ENCODE measurements at regions not wholly inside any gene's neighbourhood (a gene's known extent, or its start where the extent isn't known, plus 50 kb on each side); places are given as distances from the start of the nearest gene placed in this dataset.
A peak's percentile ranks its signal among the peaks of the same experiment; 100 is the strongest.
"Not testable (repeated sequence)": the region's sequence is repeated elsewhere in the genome, so short reads cannot be mapped to it uniquely, and the experiment has no call there.

DNA sequence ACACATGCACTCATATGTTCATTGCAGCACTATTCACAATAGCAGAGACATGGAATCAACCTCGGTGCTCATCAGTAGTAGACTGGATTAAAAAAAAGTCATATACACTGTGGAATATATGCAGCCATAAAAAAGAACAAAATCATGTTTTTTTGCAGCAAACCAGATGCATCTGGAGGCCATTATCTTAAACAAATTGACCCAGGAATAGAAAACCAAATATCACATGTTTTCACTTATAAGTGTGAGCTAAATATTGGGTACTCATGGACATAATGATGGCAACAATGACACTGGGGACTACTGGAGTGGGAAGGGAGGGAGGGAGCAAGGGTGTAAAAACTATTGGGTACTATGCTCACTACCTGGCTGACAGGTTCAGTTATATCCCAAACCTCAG lies 792.6 kb downstream of the EPHA4 start:
- DNase-seq (ENCODE audit: low read depth in 4 of 4, low spot score in 3 of 4) = no peak

DNA sequence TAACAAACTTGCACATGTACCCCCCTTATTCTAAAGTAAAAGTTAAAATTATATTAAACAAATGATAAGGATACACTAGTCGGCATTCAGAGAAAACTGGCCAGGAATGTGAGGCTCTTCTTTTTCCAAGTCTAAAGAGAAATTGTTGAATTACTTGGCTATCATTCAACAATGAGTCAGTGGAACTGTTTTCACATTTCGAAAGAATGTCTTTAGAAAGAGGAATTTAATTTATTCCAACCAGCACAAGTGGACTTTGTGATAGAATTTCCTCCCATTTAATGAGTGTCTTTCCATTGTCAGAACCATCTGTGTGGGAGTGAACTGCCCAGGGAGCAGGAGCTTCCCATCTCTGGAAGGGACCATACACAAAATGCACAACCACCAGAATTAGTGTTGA lies 792.2 kb downstream of the EPHA4 start:
- peak in 1 of 4 donors; percentile 10 for DNase-seq (ENCODE audit: low read depth in 4 of 4, low spot score in 3 of 4)

DNA sequence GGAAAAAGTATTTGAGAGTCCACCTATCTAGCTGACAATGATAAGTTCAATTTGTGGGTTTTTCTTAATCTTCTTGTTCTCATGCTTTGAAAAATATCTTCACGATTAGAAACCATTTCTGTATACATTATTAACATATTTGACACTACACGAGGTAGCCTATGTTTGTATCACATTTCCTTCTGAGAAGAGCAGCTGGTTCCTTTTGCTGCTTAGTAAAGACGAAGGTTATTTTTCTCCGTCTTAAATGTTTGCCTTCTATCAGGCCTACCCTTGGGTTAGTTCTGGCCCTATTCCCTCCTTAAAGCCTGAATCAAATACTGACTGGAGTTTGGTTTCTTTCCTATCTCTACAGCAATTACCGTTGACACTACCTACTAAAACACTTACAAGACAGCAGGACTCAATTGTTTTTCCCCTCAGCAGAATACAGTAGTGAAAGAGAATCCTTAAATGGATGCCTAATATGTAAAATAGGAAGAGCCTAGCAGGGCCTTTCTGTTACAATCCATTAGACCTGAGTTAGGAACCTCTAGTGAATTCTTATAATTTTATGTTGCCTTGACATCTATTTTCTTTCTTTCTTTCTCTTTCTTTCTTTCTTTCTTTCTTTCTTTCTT lies 790.4 kb downstream of the EPHA4 start:
- DNase-seq (ENCODE audit: low read depth in 4 of 4, low spot score in 3 of 4) = no peak

DNA sequence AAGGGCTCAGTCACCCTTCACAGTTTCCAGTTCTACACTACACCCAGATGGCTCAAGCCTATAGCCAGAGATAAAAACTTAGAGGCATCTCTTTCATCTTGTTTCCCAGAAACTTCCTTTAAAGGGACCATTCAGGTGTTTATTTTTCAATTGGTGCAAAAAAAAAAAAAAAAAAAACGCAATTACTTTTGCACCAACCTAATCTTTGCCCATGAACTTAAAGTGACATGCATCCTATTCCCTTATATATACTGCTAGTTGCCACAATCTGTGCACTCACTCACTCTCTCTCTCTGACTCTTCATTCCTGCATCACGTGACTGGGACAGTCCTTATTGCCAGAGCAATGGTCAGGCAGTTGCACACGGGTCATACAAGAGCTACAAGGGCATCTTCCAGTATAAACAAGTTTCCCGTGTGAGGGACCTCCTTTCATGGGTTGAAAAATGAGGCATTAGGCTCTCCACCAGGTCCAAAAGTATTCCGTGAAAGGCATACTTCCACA lies 789.4 kb downstream of the EPHA4 start:
- DNase-seq (ENCODE audit: low read depth in 4 of 4, low spot score in 3 of 4) = no peak

DNA sequence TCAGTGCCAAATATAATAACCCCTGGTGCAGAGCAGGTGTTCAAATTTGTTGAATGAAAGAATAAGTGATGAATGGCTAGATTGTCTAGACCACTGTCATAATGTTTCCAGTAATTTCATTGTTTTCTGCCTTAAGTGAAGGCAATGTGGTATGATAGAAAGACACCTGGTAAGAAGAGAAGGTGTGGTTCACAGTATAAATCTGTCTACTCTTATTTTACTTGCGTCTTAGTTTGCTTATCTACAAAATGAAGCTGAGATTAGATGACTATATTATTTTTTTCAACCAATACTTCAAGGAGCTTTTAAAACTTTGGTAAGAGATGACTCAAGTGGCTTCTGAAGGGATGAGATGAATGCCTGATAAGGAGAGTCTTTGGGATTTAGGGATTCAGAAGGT lies 788.4 kb downstream of the EPHA4 start:
- DNase-seq (ENCODE audit: low read depth in 4 of 4, low spot score in 3 of 4) = no peak

DNA sequence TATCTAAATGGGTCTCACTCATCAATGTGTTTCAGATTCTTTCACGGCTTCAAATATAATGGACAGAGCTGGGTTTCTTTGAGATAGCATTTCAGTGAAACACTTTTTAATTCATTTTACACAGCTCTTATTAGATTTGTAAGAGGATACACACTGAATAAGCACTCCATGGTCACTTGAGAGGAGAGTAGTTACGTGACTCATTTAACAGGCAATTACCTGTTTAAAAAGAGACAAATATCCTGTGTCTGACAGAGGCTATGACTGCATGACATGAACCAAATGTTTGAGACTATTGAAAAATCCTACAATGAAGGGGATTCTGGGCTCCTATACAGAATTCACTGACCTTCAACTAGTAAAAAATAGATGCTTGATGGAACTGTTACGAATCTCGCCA lies 786.9 kb downstream of the EPHA4 start:
- peak in 2 of 4 donors; percentile 5 to 18 for DNase-seq (ENCODE audit: low read depth in 4 of 4, low spot score in 3 of 4)

DNA sequence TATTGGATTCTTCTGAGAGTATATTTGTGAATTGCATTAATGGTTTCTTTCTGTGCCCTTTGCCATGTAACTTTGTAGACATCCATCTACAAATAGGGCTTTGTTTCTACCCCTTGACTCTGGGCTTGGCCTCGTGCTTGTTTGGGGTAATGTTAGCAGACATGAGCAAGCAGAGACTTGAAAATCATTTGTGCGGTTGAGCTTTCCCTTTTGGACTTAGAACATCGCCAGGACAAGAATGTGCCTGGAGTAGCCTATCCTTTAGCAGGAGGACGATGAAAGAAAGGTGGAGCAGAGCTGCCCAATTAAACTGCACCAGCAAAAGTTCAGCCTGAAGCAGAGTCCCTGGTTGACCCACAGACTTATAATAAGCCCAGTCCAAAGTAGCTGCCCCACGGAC lies 785.9 kb downstream of the EPHA4 start:
- DNase-seq (ENCODE audit: low read depth in 4 of 4, low spot score in 3 of 4) = no peak

DNA sequence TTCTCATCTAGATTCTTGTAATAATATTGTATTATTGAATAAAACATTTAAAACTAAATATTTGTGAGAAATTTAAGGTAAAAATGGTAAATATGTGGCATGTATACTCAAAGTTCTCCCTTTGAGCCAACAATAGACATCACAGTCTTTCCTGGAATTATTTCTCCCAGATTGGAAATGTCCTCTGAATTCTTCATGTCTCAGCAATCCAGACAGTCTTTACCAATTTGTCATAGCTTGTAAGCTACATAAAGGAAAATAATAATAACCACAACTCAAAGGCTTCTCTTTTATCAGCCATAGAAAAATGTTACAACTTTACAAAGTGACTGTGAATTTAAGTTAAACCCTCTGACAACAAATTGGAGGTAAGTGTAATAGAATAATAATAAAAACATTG lies 784.9 kb downstream of the EPHA4 start:
- DNase-seq (ENCODE audit: low read depth in 4 of 4, low spot score in 3 of 4) = no peak

DNA sequence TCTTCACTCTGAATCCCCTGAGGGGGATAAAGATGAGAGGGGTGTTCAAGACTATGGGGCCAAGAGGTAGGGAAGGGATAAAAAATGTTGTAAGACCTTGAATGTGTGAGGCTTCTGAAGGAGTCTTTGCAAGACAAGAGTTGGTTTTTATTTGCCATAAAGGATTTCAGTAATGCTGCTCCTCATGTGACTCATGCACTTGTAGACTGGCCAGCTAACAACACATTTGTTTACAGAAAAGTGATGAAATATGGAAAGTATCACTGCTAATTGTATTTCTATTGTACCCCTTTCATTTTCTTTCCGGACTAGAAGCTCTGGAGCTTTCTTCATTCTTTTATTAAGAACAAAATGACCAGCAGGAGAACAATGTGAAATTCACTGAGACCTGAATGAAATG lies 782.1 kb downstream of the EPHA4 start:
- DNase-seq (ENCODE audit: low read depth in 4 of 4, low spot score in 3 of 4) = no peak

DNA sequence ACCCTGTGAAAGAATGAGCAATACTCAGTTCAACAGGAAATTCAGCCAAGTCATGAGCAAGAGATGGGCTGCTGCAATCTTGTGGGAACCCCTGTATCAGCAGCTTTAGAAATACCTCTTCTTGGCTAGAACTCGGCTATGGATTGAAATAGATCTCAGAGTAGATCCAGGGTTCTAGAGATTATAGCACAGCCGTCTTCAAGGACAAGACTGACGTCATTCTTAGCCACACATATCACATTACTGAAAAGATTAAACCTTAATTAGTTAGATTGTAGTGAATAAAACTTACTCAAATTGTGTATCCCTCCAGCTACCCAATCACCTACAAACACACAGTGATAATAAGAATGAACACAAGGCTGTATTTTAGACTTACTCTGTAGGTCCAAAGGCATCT lies 776.4 kb downstream of the EPHA4 start:
- no peak for DNase-seq (ENCODE audit: low read depth in 4 of 4, low spot score in 3 of 4)

DNA sequence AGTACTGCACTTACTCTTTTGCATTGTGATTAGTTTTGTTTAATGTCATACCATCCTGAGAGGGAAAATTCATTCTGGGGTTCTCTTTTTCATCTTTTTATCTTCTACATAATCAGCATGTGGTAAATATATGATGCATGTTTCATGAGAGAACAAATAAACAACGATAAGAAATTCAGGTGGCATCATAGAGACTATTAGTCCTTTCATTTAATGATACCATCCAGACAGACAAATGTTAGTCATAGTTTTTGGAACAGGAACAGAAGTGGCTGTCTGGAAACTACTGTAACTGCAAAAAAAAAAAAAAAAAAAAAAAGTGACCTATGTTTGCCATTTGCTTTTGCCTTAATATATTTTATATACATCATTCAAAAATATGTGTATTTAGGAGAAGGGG lies 761.0 kb downstream of the EPHA4 start:
- DNase-seq (ENCODE audit: low read depth in 4 of 4, low spot score in 3 of 4) = no peak

DNA sequence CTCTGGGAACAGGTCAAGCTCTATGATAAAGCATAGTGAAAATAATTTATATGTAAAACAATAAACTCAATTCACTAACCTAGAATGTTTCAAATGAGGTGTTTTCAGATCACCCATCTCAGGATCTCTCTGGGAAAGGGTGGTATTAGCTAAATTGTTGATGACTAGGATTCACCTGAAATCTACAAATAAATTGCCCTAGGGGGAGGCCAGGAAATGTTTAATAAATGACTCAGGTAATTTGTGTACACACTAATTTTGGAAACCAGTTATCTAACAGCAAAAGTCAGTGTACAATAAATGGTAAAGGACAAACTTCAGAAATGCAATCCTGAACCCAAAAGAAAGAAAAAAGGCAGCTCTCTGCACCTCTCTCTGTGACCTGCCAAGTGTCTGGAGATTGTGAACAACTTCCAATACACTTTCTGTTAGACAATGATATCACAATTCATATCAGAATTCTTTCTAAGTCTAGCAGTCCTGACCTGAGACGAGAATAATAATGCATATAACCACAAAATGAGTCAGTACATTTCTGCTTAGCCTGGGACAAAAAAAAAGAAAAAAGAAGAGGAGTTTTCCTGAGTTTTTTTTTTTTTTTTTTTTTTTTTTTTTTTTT lies 760.0 kb downstream of the EPHA4 start:
- no peak for DNase-seq (ENCODE audit: low read depth in 4 of 4, low spot score in 3 of 4)

DNA sequence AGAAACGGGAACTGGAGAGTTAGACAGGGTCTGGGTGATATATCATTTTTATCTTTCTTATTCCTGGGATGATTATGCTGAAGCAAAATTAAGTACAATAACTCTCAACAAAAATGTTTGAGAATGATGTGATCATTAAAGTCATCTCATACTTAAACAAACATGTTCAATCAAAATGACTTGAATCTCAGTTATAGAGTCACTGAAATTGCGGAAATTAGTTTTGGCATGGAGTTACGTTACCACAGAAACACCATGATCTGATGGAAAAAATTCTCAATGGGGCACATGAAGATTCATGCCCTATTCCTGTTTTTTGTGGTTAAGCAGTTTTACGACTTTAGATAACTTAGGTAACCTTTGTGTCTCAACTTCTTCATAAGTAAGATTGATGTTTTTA lies 757.7 kb downstream of the EPHA4 start:
- DNase-seq (ENCODE audit: low read depth in 4 of 4, low spot score in 3 of 4) = no peak

DNA sequence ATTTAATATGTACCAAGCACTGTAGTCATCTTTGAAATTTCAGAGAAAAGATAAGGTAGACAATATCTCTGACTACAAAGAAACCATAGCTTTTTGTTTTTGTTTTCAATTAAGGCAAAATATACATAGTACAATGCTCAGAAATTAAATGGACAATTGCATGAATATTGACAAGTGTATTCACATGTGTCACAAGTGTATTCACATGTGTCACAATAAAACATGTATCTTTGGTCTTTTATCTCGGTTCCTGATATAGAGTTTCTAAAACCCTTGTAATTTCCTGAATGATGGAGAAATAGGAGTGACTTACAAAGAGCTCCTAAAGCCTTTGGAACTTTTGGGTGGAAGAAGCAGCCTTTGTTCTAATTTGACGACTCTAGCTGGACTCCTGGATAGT lies 756.4 kb downstream of the EPHA4 start:
- no peak for DNase-seq (ENCODE audit: low read depth in 4 of 4, low spot score in 3 of 4)

DNA sequence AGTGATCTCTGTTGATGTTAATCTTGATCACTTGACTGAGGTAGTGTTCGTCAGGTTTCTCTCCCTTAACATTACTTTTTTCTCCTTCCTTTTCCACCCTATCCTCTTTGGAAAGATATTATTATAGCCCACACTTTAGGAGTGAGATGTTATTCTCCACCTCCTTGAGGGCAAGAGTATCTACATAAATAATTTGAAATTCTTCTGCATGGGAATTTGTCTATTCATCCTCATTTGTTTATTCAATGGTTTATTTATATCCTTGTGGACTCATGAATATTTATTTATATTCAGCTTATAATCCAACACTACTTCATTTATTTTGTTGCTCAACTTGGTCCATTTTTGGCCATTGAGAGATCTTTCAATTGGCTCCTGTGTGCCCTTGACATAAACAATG lies 750.4 kb downstream of the EPHA4 start:
- DNase-seq (ENCODE audit: low read depth in 4 of 4, low spot score in 3 of 4) = no peak

DNA sequence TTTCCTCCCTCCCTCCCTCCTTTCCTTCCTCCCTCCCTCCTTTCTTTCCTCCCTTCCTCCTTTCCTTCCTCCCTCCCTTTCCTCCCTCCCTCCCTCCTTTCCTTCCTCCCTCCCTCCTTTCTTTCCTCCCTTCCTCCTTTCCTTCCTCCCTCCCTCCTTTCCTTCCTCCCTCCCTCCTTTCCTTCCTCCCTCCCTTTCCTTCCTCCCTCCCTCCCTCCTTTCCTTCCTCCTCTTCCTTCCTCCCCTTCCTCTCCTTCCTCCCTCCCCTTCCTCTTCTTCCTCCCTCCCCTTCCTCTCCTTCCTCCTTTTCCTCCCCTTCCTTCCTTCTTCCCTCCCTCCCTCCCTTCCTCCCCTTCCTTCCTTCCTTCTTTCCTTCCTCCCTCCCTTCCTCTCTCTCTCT lies 748.5 kb downstream of the EPHA4 start:
- not testable (repeated sequence) for DNase-seq (ENCODE audit: low read depth in 4 of 4, low spot score in 3 of 4)

DNA sequence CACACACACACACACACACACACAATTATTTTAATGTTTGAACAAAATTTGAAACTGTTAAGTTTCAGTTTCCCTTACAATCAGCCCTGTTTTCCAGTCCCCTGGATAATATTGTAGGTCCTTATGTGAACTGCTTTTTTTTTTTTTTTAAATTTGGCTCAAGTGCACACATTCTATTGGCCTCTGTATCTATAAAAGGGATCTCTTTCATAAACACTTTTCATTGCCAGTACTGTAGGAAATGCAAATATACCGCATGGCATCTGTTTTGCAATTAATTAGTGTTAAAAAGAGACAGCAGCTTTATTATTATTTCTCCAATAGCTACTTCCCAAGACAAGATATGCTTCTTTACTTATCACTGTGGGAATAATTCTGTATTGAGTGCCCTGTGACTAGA lies 738.7 kb downstream of the EPHA4 start:
- no peak for DNase-seq (ENCODE audit: low read depth in 4 of 4, low spot score in 3 of 4)

DNA sequence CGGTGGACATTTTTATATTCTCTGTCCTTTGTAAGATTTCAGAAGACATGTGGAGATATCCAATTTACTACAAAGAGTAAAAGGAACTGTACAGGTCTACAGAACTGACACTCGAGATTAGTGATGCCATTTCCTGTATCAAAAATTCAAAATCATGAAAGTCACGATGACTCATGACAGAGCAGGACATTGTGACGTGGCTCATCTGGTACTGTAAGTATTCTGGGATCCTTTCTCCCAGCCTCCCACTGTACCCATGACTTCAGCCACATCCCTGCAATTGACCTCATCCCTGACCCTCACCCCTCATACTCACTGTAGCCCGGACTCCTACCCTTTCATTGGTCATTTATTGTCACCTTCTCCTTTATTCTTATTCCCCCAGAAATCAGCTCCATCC lies 736.5 kb downstream of the EPHA4 start:
- DNase-seq (ENCODE audit: low read depth in 4 of 4, low spot score in 3 of 4) = no peak

DNA sequence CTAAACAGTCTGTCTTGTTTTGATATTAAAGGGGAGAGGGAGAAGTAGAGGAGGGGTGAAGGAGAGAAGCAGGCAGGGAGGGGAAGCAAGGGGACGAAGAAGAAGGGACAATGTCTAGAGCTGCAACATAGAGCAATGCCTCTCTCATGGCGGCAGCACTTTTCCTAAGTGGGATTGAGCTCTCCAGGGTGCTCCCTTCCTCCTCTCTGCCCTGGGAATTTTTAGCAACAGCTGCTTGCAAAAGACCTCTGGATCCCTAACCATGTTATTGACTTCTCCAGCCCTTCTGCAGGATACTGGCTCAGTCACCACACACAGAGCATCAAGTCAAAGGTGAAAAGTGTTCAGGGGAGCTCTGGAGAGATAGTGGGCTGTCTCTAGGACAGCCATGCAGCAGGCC lies 734.9 kb downstream of the EPHA4 start:
- DNase-seq (ENCODE audit: low read depth in 4 of 4, low spot score in 3 of 4) = no peak

DNA sequence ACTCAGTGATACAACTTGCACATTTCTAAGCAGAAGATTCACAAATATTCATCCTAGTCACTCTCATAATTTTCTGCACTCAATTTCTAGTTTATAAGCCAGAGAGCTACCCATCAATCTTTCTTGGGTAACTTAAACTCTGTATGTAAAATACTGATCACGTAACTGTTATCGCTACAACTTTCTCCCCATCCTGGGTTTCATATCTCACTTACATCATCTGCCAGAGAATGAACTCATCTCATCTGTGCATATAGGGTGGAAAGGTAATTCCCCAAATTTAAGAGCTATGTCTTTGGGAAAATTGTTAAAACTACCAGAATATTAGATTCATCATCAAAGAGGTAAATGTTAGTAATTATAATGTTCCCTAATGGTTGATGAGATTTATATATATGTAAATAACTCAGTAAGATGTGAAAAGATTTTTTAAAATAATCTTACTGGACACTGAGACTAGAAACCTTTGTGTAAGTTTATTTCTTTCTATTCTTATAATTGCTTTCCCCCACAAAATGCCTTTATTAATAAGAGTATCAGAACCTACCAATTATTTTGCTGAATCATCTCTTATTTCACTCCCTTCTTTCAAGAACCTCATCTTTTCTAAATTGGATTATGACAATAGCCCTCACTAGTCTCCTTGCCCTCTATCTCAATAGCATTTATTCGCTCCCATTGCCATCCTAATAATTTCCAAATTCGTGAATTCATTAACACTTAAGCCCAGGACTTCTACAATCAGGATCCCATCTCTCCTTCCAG lies 729.0 kb downstream of the EPHA4 start:
- DNase-seq (ENCODE audit: low read depth in 4 of 4, low spot score in 3 of 4) = no peak

DNA sequence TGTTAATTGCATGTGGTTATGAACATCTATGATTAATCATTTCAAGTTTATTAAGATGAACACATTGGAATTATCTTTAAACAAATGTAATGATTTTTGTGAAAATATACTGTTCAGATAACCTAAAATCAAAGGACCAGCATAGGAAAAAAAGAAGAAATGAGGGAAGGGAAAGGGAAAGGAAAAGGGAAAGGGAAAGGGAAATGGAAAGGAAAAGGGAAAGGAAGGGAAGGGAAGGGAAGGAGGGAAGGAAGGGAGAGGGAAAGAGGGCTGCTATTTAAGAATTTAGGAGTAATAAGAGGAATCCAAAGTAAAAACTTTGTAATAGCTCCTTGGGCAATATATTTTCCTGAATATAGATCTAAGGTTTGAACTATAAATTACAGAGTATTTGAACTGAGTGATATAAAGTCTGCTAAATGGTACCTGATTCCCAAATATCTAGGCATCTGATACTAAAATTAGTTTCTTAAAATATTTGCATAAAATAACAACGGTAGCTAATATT lies 726.3 kb downstream of the EPHA4 start:
- no peak for DNase-seq (ENCODE audit: low read depth in 4 of 4, low spot score in 3 of 4)

DNA sequence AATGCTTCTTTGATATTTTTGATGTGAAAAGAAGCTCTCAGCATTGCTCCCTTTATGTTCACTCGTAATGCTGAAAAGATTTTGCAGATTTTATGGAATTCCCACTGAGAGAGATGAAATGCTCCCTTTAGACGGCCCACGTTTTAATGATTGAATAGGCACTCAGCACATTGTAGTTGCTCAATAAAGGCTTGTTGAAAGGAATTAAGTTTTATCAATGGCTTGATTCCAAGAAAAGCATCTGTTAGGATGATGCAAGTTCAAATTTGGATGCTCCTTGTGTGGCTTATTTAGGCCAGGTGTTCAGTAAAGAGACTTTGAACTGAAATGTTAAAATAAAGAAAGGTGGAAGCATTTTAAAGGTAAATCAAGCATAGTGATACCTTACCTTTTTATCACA lies 725.1 kb downstream of the EPHA4 start:
- no peak for DNase-seq (ENCODE audit: low read depth in 4 of 4, low spot score in 3 of 4)

Measured in right renal pelvis (tissue), 4 donors.